OCI-LY1 (cell line): ENCODE measurements at regions not wholly inside any gene's neighbourhood (a gene's known extent, or its start where the extent isn't known, plus 50 kb on each side); places are given as distances from the start of the nearest gene placed in this dataset.

Experiments used
- H2AFZ ChIP-seq: fragments of 200-600 bp; sonication (generic), shearing (Covaris generic); 2 replicates; pipeline ENCODE4 v1.6.0; 2014; ENCODE audit warnings: antibody characterized with exemption, mild to moderate bottlenecking, low read length
- H3F3A ChIP-seq: fragments of 200-600 bp; sonication (generic), shearing (Covaris generic); 2 replicates; pipeline ENCODE4 v1.6.0; 2014; ENCODE audit warnings: mild to moderate bottlenecking, antibody characterized with exemption, low read length, moderate library complexity; ENCODE audit not compliant: insufficient read depth
- H3K27ac ChIP-seq: fragments of 200-600 bp; sonication (generic); 2 replicates; pipeline ENCODE4 v1.5.1; 2014; ENCODE audit warnings: low read length, mixed run types, mild to moderate bottlenecking, low read depth; ENCODE audit not compliant: poor library complexity, severe bottlenecking
- H3K27me3 ChIP-seq: fragments of 200-600 bp; sonication (generic); 2 replicates; pipeline ENCODE4 v1.6.0; 2014; ENCODE audit warnings: antibody characterized with exemption, mild to moderate bottlenecking, low read length, moderate library complexity; ENCODE audit not compliant: insufficient read depth
- H3K36me3 ChIP-seq: fragments of 200-600 bp; sonication (generic); 2 replicates; pipeline ENCODE4 v1.6.1; 2014; ENCODE audit warnings: mild to moderate bottlenecking, antibody characterized with exemption, low read length, moderate library complexity, mixed read lengths; ENCODE audit not compliant: insufficient read depth
- H3K4me1 ChIP-seq: fragments of 200-600 bp; sonication (generic); 2 replicates; pipeline ENCODE4 v1.5.1; 2014; ENCODE audit warnings: mild to moderate bottlenecking, low read length, moderate library complexity; ENCODE audit not compliant: insufficient read depth, severe bottlenecking
- H3K4me2 ChIP-seq: fragments of 200-600 bp; sonication (generic), shearing (Covaris generic); 2 replicates; pipeline ENCODE4 v1.6.1; 2014; ENCODE audit warnings: low read length
- H3K4me3 ChIP-seq: fragments of 200-600 bp; sonication (generic); 2 replicates; pipeline ENCODE4 v1.5.1; 2014; ENCODE audit warnings: low read length, low read depth, mild to moderate bottlenecking, mixed read lengths; ENCODE audit not compliant: poor library complexity, severe bottlenecking
- H3K79me2 ChIP-seq: fragments of 200-600 bp; shearing (Covaris generic); 2 replicates; pipeline ENCODE4 v1.6.1; 2016; ENCODE audit warnings: mixed run types, low read length, mixed read lengths; ENCODE audit not compliant: insufficient read depth
- H3K9ac ChIP-seq: fragments of 200-600 bp; sonication (generic), shearing (Covaris generic); 2 replicates; pipeline ENCODE4 v1.6.1; 2014; ENCODE audit warnings: mild to moderate bottlenecking, low read length, mixed read lengths
- H3K9me2 ChIP-seq: fragments of 200-600 bp; sonication (generic), shearing (Covaris generic); 2 replicates; pipeline ENCODE4 v1.6.1; 2014; ENCODE audit warnings: low read depth, mild to moderate bottlenecking, low read length, mixed read lengths
- H3K9me3 ChIP-seq: fragments of 200-600 bp; shearing (Covaris generic); 2 replicates; pipeline ENCODE4 v1.6.1; 2014; ENCODE audit warnings: low read length, mixed read lengths
- H4K20me1 ChIP-seq: fragments of 200-600 bp; sonication (generic), shearing (Covaris generic); 2 replicates; pipeline ENCODE4 v1.6.0; 2016; ENCODE audit warnings: mild to moderate bottlenecking, low read length; ENCODE audit not compliant: insufficient read depth
- EZH2 ChIP-seq: fragments of 200-600 bp; sonication (generic), shearing (Covaris generic); IDR thresholded peaks from 2 replicates; pipeline ENCODE4 v1.8.0; 2017; ENCODE audit warnings: borderline replicate concordance, mixed run types, mild to moderate bottlenecking, antibody characterized with exemption, low read length, moderate library complexity, mixed read lengths
- TF ChIP-seq, protein P1 (sequence below): fragments of 200-600 bp; sonication (generic), shearing (Covaris generic); IDR thresholded peaks from 2 replicates; pipeline ENCODE4 v1.5.1; 2017; ENCODE audit warnings: mild to moderate bottlenecking, antibody characterized with exemption, low read length, moderate library complexity, mixed read lengths

DNA sequence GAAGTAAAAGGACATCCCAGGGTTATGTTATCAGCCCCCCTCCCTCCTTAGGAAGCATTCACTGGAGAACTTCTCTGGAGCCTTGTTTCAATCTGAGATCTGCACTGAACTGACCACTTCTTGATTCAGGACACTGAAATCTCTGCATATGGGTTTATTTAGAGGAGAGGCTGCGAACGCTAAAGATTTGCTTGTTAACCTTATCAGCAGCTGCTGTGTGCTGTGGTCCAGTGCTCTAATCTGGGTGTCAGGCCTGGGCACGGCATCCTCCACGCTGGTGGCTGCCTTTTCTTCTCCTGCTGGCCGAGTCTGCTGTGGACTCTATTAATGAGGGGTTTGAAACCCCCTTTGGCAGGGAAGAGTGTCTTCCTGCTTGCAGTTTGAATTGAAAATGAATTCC lies 1094.7 kb upstream of the TENM3 start:
- no peaks in the 10 kb centered on the region for H4K20me1 ChIP-seq
- no peak for TF ChIP-seq EZH2
- TF ChIP-seq, protein P1, sequence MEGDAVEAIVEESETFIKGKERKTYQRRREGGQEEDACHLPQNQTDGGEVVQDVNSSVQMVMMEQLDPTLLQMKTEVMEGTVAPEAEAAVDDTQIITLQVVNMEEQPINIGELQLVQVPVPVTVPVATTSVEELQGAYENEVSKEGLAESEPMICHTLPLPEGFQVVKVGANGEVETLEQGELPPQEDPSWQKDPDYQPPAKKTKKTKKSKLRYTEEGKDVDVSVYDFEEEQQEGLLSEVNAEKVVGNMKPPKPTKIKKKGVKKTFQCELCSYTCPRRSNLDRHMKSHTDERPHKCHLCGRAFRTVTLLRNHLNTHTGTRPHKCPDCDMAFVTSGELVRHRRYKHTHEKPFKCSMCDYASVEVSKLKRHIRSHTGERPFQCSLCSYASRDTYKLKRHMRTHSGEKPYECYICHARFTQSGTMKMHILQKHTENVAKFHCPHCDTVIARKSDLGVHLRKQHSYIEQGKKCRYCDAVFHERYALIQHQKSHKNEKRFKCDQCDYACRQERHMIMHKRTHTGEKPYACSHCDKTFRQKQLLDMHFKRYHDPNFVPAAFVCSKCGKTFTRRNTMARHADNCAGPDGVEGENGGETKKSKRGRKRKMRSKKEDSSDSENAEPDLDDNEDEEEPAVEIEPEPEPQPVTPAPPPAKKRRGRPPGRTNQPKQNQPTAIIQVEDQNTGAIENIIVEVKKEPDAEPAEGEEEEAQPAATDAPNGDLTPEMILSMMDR: no peak
- no peak overlapping the region for H3K4me2 ChIP-seq
- H3K9ac ChIP-seq: no peak overlapping the region
- H3K79me2 ChIP-seq: no peaks in the 10 kb centered on the region
- no peaks in the 10 kb centered on the region for H3F3A ChIP-seq
- H3K4me3 ChIP-seq: no peak overlapping the region
- H3K9me2 ChIP-seq: no peaks in the 10 kb centered on the region
- no peaks in the 10 kb centered on the region for H3K36me3 ChIP-seq
- no peaks in the 10 kb centered on the region for H3K4me1 ChIP-seq
- H3K27me3 ChIP-seq: no peaks in the 10 kb centered on the region
- no peaks in the 10 kb centered on the region for H3K9me3 ChIP-seq
- no peak overlapping the region for H2AFZ ChIP-seq
- H3K27ac ChIP-seq: no peak overlapping the region

DNA sequence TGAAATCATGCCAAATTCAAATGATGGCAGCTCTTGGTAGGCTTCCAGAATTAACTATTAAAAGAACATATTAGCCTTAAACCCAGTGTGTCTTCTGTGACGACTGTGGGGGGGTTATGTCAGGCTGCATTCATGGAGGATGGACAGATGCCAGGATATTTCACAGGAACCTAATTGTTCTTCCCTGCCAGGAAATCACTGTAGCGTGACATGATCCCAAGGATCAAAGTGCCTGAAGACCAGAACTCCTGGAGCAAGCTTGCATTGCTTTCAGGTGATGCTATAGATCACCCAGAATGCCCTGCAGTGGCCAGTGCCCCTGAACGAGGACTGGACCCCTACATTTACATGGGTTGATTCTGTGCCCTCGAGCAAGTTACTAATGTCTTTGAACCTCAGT lies 1093.0 kb upstream of the TENM3 start:
- Histone ChIP-seq H3K9me3 (no peaks in the 10 kb centered on the region), H3K4me3 (no peak overlapping the region), H2AFZ (no peak overlapping the region), H3K36me3 (no peaks in the 10 kb centered on the region), H3K27ac (no peak overlapping the region), H3K4me1 (no peaks in the 10 kb centered on the region), H3K9me2 (no peaks in the 10 kb centered on the region), H4K20me1 (no peaks in the 10 kb centered on the region), H3K79me2 (no peaks in the 10 kb centered on the region), H3F3A (no peaks in the 10 kb centered on the region), H3K4me2 (no peak overlapping the region), H3K27me3 (no peaks in the 10 kb centered on the region), H3K9ac (no peak overlapping the region)
- TF ChIP-seq, protein P1: no peak
- TF ChIP-seq EZH2: no peak

DNA sequence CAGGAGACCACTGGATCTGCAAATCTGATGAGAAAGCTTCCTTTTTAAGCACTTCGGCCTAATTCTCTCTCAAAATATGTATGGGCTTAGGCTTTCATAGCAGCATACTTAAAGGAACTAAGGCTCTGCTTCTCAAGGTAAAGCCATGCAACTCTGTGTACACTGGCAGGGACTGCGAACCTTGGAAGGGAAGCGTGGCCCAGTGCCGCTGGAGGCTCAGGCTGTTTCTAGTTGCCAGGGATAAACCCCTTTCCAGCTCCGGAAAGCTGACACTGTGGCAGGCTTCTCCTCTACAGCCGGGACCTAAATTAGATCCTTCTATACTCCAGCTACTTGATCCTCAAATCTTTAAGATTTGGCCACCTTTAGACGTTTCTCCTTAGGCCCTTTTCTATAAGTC lies 1091.3 kb upstream of the TENM3 start:
- H3K4me3 ChIP-seq: no peak overlapping the region

More for the DNA sequence above, 1091.3 kb upstream of the TENM3 start:
- TF ChIP-seq EZH2: no peak
- TF ChIP-seq, protein P1: no peak
- Histone ChIP-seq H3K27ac (no peak overlapping the region), H3F3A (no peaks in the 10 kb centered on the region), H3K27me3 (no peaks in the 10 kb centered on the region), H2AFZ (no peak overlapping the region), H3K4me1 (no peaks in the 10 kb centered on the region), H3K79me2 (no peaks in the 10 kb centered on the region), H3K9me3 (no peaks in the 10 kb centered on the region), H3K36me3 (no peaks in the 10 kb centered on the region), H3K4me2 (no peak overlapping the region), H3K9ac (no peak overlapping the region), H3K9me2 (no peaks in the 10 kb centered on the region), H4K20me1 (no peaks in the 10 kb centered on the region)
